ENCODE measurements at regions not wholly inside any gene's neighbourhood (a gene's known extent, or its start where the extent isn't known, plus 50 kb on each side); places are given as distances from the start of the nearest gene placed in this dataset.

GRCh38 chr13:59364641-59365085, 799.1 kb downstream of the DIAPH3 start:
- Histone ChIP-seq H3K36me3 (replicated peaks; ENCODE audit: insufficient read depth, low read length) (no peaks in the 10 kb centered on the region), H3K9me2 (replicated peaks; ENCODE audit: insufficient read depth, low read length) (no peaks in the 10 kb centered on the region), H3K4me2 (ENCODE audit: low read depth, low read length) (no peak overlapping the region), H2AFZ (ENCODE audit: low read length) (no peak overlapping the region), H3F3A (ENCODE audit: insufficient read depth, low read length) (no peaks in the 10 kb centered on the region), H3K4me1 (ENCODE audit: low read length) (no peaks in the 10 kb centered on the region), H3K9ac (ENCODE audit: low read length) (no peak overlapping the region), H3K4me3 (ENCODE audit: low read length) (no peak overlapping the region), H3K27me3 (replicated peaks; ENCODE audit: insufficient read depth, low read length) (no peaks in the 10 kb centered on the region), H3K9me3 (replicated peaks; ENCODE audit: insufficient read depth, low read length) (no peaks in the 10 kb centered on the region), H3K79me2 (ENCODE audit: low read length) (no peaks in the 10 kb centered on the region), H3K27ac (ENCODE audit: low read length) (no peak overlapping the region), H4K20me1 (ENCODE audit: insufficient read depth, low read length) (no peaks in the 10 kb centered on the region)
- DNase-seq = no peak
- TF ChIP-seq EZH2 (optimal IDR thresholded peaks at IDR 0.05; ENCODE audit: low read depth, low read length) = no peak
- no peak for TF ChIP-seq EZH2phosphoT487 (IDR thresholded peaks at IDR 0.05; ENCODE audit: low read length)
- no peak for TF ChIP-seq CTCF (IDR thresholded peaks at IDR 0.05; ENCODE audit: low read length)

- no peaks in the 10 kb centered on the region for H3K9me2 ChIP-seq (replicated peaks; ENCODE audit: insufficient read depth, low read length)
- no peaks in the 10 kb centered on the region for H3K9me3 ChIP-seq (replicated peaks; ENCODE audit: insufficient read depth, low read length)
- H2AFZ ChIP-seq (ENCODE audit: low read length) = no peak overlapping the region
- no peak overlapping the region for H3K9ac ChIP-seq (ENCODE audit: low read length)
- no peaks in the 10 kb centered on the region for H4K20me1 ChIP-seq (ENCODE audit: insufficient read depth, low read length)
- H3K79me2 ChIP-seq (ENCODE audit: low read length) = no peaks in the 10 kb centered on the region
- no peak overlapping the region for H3K27ac ChIP-seq (ENCODE audit: low read length)
- H3K36me3 ChIP-seq (replicated peaks; ENCODE audit: insufficient read depth, low read length) = no peaks in the 10 kb centered on the region
- no peak overlapping the region for H3K4me2 ChIP-seq (ENCODE audit: low read depth, low read length)
- H3K27me3 ChIP-seq (replicated peaks; ENCODE audit: insufficient read depth, low read length) = no peaks in the 10 kb centered on the region
- no peaks in the 10 kb centered on the region for H3F3A ChIP-seq (ENCODE audit: insufficient read depth, low read length)
- DNase-seq = no peak
- no peak for TF ChIP-seq CTCF (IDR thresholded peaks at IDR 0.05; ENCODE audit: low read length)
- no peak for TF ChIP-seq EZH2phosphoT487 (IDR thresholded peaks at IDR 0.05; ENCODE audit: low read length)
- TF ChIP-seq EZH2 (optimal IDR thresholded peaks at IDR 0.05; ENCODE audit: low read depth, low read length) = no peak
- H3K4me3 ChIP-seq (ENCODE audit: low read length) = no peak overlapping the region
- no peaks in the 10 kb centered on the region for H3K4me1 ChIP-seq (ENCODE audit: low read length)
Observed at GRCh38 chr13:59367467-59367866, 796.3 kb downstream of the DIAPH3 start.

GRCh38 chr13:59367904-59368303, 795.8 kb downstream of the DIAPH3 start:
- no peaks in the 10 kb centered on the region for H3K27me3 ChIP-seq (replicated peaks; ENCODE audit: insufficient read depth, low read length)
- H3K4me3 ChIP-seq (ENCODE audit: low read length) = no peak overlapping the region
- no peak overlapping the region for H3K9ac ChIP-seq (ENCODE audit: low read length)
- H3K27ac ChIP-seq (ENCODE audit: low read length) = no peak overlapping the region
- H3K4me1 ChIP-seq (ENCODE audit: low read length) = no peaks in the 10 kb centered on the region
- H3F3A ChIP-seq (ENCODE audit: insufficient read depth, low read length) = no peaks in the 10 kb centered on the region
- H3K36me3 ChIP-seq (replicated peaks; ENCODE audit: insufficient read depth, low read length) = no peaks in the 10 kb centered on the region
- no peak for TF ChIP-seq EZH2phosphoT487 (IDR thresholded peaks at IDR 0.05; ENCODE audit: low read length)
- no peak for TF ChIP-seq CTCF (IDR thresholded peaks at IDR 0.05; ENCODE audit: low read length)
- TF ChIP-seq EZH2 (optimal IDR thresholded peaks at IDR 0.05; ENCODE audit: low read depth, low read length) = no peak
- no peaks in the 10 kb centered on the region for H4K20me1 ChIP-seq (ENCODE audit: insufficient read depth, low read length)
- no peak overlapping the region for H2AFZ ChIP-seq (ENCODE audit: low read length)
- H3K9me2 ChIP-seq (replicated peaks; ENCODE audit: insufficient read depth, low read length) = no peaks in the 10 kb centered on the region
- no peaks in the 10 kb centered on the region for H3K79me2 ChIP-seq (ENCODE audit: low read length)
- no peaks in the 10 kb centered on the region for H3K9me3 ChIP-seq (replicated peaks; ENCODE audit: insufficient read depth, low read length)
- H3K4me2 ChIP-seq (ENCODE audit: low read depth, low read length) = no peak overlapping the region
- DNase-seq = no peak
